ENCODE measurements at regions not wholly inside any gene's neighbourhood (a gene's known extent, or its start where the extent isn't known, plus 50 kb on each side); places are given as distances from the start of the nearest gene placed in this dataset.
"Not testable (repeated sequence)": the region's sequence is repeated elsewhere in the genome, so short reads cannot be mapped to it uniquely, and the experiment has no call there.

DNA sequence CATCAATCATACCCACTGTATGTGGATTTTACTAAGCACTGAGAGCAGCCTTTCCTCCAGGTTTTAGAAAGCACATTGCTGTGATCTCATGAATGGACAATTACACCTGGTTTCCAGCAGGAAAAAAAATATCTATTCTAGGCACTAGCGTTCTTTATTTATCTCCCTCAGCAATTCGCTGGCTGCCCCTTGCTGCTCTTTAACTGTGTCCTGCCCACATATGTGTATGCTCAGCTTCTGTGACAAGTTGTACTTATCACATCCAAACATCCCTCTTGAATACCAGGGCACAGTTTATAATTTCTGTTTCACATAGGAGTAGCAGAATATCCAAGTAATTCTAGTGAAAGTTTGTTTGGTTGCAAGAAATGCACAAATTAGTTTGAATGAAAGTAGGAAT is 146.8 kb downstream of the USP46 start:
- no peaks in the 10 kb centered on the region for H3K4me1 ChIP-seq (replicated peaks in 1 of 2)
- in situ Hi-C loops (cut with MboI; ENCODE audit: low pct_unique_long_range_greater_than_20kb in 2 of 9, low sequenced_read_pairs in 9 of 9, unreplicated experiment in 9 of 9), result no loop called here
- ATAC-seq (replicated peaks in 6 of 8), result no peak
- 0 to 100% (median 53%) methylated on average over 1 to 2 of the region's 2 CpGs; no CpG with 5 or more reads in 2 of the 10 experiments for WGBS, 10 experiments
- no peak overlapping the region for H3K27ac ChIP-seq
- H3K4me3 ChIP-seq, result no peak overlapping the region

DNA sequence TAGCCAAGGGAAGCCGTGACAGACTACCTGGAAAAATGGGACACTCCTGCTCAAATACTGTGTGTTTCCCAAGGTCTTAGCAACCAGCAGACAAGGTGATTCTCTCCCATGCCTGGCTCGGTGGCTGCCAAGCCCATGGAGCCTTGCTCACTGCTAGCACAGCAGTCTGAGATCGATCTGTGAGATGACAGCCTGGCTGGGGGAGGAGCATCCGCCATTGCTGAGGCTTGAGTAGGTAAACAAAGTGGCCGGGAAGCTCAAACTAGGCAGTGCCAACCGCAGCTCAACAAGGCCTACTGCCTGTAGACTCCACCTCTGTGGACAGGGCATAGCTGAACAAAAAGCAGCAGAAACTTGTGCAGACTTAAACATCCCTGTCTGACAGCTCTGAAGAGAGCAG is 137.0 kb downstream of the USP46 start:
- H3K27ac ChIP-seq; in situ Hi-C loops (cut with MboI; ENCODE audit: low pct_unique_long_range_greater_than_20kb in 2 of 9, low sequenced_read_pairs in 9 of 9, unreplicated experiment in 9 of 9); H3K4me1 ChIP-seq (replicated peaks in 1 of 2); ATAC-seq (replicated peaks in 6 of 8); H3K4me3 ChIP-seq: not testable (repeated sequence)
- WGBS, 10 experiments, result 32 to 63% (median 35%) methylated on average over 2 to 4 of the region's 6 CpGs; no CpG with 5 or more reads in 7 of the 10 experiments

DNA sequence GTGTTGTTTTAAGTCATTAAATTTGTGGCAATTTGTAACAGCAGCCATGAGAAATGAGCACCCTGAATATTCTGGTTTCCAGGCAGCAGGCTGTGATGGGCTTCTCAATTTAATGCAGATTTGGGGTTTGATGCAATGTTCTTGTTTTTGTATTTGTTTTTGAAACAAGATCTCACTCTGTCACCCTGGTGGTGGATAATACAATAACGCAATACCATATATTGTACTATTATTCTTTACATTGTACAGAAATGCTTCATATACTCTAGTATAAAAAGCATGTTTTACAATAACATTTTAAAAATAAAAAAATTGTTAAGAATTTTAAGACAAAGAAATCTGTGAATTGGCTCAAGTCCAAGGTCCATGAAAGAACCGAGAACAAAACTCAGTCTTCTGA is 129.1 kb downstream of the USP46 start:
- H3K4me1 ChIP-seq (replicated peaks in 1 of 2), result no peaks in the 10 kb centered on the region
- ATAC-seq (replicated peaks in 6 of 8), result no peak
- H3K4me3 ChIP-seq, result no peak overlapping the region
- in situ Hi-C loops (cut with MboI; ENCODE audit: low pct_unique_long_range_greater_than_20kb in 2 of 9, low sequenced_read_pairs in 9 of 9, unreplicated experiment in 9 of 9), result loop anchor here in 2 of 9 experiments (25.0 kb wide), 1 partner anchor 457 kb away; no protein-coding TSS in a partner anchor
- WGBS, 10 experiments, result 47 to 100% (median 91%) methylated on average over 1 to 2 of the region's 2 CpGs; no CpG with 5 or more reads in 1 of the 10 experiments
- no peak overlapping the region for H3K27ac ChIP-seq

DNA sequence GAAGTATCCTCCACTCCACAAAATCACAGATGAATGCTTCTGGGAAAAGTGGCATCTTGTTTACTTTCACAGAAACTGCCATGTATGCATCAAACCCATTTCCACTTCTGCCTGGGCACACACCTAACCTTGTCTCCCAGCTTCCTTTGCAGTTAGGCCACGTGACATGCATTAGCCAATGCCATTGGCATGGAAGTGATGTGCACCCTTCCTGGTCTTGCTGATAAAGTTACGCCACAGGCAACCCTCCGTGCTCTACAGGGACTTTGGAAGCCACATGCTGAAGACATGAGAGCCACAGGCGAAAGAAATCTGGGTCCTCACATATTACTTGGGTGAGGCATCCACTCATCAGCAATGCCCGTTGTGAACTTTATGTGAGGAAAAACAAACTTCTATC is 123.3 kb downstream of the USP46 start:
- H3K27ac ChIP-seq, result no peak overlapping the region
- H3K4me3 ChIP-seq, result no peak overlapping the region
- ATAC-seq (replicated peaks in 6 of 8), result no peak
- WGBS, 10 experiments, result 40 to 100% (median 77%) methylated on average over 1 to 3 of the region's 5 CpGs
- no peaks in the 10 kb centered on the region for H3K4me1 ChIP-seq (replicated peaks in 1 of 2)
- in situ Hi-C loops (cut with MboI; ENCODE audit: low pct_unique_long_range_greater_than_20kb in 2 of 9, low sequenced_read_pairs in 9 of 9, unreplicated experiment in 9 of 9), result loop anchor here in 2 of 9 experiments (25.0 kb wide), 1 partner anchor 452 kb away; no protein-coding TSS in a partner anchor

All from motor neuron (in vitro differentiated cells).